ENCODE measurements at regions not wholly inside any gene's neighbourhood (a gene's known extent, or its start where the extent isn't known, plus 50 kb on each side); places are given as distances from the start of the nearest gene placed in this dataset.

DNA sequence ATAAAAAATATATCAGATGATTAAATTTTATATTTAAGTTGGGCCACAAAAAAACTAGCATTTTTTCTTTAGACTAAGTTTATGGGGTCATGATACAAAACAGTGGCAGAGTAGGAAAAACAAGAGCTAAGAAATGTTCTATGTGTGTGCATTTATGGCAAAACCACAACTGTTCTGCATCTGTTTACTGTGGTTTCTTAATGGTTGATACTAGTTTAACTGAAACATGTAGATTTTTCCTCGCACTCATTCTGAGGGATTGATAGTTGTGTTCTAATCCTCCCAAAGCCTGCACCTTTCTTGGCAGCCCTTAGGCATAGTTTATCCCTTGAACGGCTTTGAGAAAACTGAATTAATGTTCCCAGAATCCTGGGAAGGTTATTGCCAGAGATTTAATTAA lies 66.6 kb upstream of the PHYHIPL start:
- WGBS, 2 donors: 51 to 56% methylated on average over 2 of the region's 2 CpGs
- DNase-seq (no peak), ATAC-seq (ENCODE audit: low FRiP score) (no peak)
- Histone ChIP-seq H3K4me1 (ENCODE audit: control insufficient read depth in 1 of 2, insufficient read depth in 2 of 2, low read length in 2 of 2) (no peaks in the 10 kb centered on the region), H3K4me3 (ENCODE audit: low read length in 2 of 2) (no peak overlapping the region), H3K27ac (ENCODE audit: low read depth in 1 of 2, low read length in 2 of 2) (no peak overlapping the region), H3K27me3 (ENCODE audit: control insufficient read depth in 1 of 2, insufficient read depth in 2 of 2, low read length in 1 of 2) (no peaks in the 10 kb centered on the region), H3K9me3 (ENCODE audit: control insufficient read depth, low read length) (no peaks in the 10 kb centered on the region), H3K36me3 (ENCODE audit: control insufficient read depth in 1 of 2, insufficient read depth in 2 of 2, low read length in 1 of 2) (no peaks in the 10 kb centered on the region)
- intact Hi-C loops (cut with DNase I): no loop called here

DNA sequence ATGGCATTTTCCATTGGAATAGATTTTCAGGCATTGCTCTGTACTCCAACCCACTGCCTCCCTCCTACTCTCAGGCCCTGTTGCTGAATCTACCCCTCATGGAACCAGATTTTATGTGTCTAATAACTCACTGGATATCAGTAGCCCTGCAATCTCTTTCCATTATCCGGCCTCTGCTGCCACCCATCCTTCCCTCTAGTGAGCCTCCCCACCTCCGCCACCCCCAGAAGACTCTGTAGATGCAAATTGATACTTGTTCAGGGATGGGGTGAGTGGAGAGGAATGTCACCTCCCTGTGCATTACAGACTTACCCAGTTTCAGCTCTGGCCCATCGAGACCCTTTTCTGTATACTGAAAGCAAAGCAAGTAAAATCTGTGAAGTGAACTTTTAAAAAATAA lies 52.3 kb upstream of the PHYHIPL start:
- H3K27me3 ChIP-seq (ENCODE audit: control insufficient read depth in 1 of 2, insufficient read depth in 2 of 2, low read length in 1 of 2): no peaks in the 10 kb centered on the region
- WGBS, 2 donors: 99% methylated on average over 3 of the region's 3 CpGs
- intact Hi-C loops (cut with DNase I): no loop called here
- DNase-seq (no peak), ATAC-seq (ENCODE audit: low FRiP score) (no peak)
- no peaks in the 10 kb centered on the region for H3K36me3 ChIP-seq (ENCODE audit: control insufficient read depth in 1 of 2, insufficient read depth in 2 of 2, low read length in 1 of 2)
- H3K4me3 ChIP-seq (ENCODE audit: low read length in 2 of 2): no peak overlapping the region
- H3K27ac ChIP-seq (ENCODE audit: low read depth in 1 of 2, low read length in 2 of 2): no peak overlapping the region
- peaks cover 0 to 4% of the 10 kb centered on the region in 2 donors for H3K4me1 ChIP-seq (ENCODE audit: control insufficient read depth in 1 of 2, insufficient read depth in 2 of 2, low read length in 2 of 2)
- H3K9me3 ChIP-seq (ENCODE audit: control insufficient read depth, low read length): no peaks in the 10 kb centered on the region

DNA sequence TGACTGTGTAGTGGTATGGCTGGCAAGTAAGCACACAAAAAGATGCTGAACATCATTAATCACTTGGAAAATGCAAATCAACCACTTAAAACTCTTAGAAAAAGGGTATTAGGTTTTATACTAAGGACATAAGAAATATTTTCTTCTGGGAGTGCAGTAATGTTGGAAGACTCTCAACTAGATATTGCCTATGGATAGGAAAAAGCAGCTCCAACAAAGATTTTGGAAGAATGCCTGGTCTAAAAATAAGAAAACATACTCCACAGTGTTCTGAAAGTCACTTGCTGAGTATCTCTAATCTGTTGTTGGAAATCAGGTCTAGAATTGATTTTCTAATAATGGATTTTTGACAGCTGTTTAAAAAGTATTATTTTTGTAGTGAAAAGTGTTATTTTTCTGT lies 50.8 kb upstream of the PHYHIPL start:
- intact Hi-C loops (cut with DNase I): no loop called here
- ATAC-seq (ENCODE audit: low FRiP score) (no peak), DNase-seq (no peak)
- no peaks in the 10 kb centered on the region for H3K9me3 ChIP-seq (ENCODE audit: control insufficient read depth, low read length)
- no peak overlapping the region for H3K27ac ChIP-seq (ENCODE audit: low read depth in 1 of 2, low read length in 2 of 2)
- peaks cover 0 to 4% of the 10 kb centered on the region in 2 donors for H3K4me1 ChIP-seq (ENCODE audit: control insufficient read depth in 1 of 2, insufficient read depth in 2 of 2, low read length in 2 of 2)
- H3K36me3 ChIP-seq (ENCODE audit: control insufficient read depth in 1 of 2, insufficient read depth in 2 of 2, low read length in 1 of 2): no peaks in the 10 kb centered on the region
- H3K4me3 ChIP-seq (ENCODE audit: low read length in 2 of 2): no peak overlapping the region
- H3K27me3 ChIP-seq (ENCODE audit: control insufficient read depth in 1 of 2, insufficient read depth in 2 of 2, low read length in 1 of 2): no peaks in the 10 kb centered on the region

DNA sequence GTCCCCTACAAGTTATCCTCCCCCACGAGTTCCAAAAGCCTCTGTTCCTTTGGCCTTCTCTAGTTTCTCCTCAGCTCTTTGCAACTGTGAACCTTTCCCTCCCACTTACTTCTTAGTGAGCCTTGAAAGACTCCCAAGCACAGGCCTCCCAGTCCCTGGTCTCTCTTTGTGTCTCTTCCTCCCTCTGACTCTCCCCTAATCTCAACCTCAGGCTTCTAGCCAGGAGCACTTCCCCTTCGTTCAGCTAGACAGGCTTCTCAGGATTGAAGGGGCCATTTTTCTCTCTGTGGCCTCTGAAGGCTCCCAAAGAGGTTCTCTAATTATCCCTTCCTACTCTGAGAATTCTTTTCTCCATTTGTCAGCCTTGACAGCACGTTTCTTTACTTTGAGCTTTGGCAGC lies 50.2 kb upstream of the PHYHIPL start:
- Histone ChIP-seq H3K27me3 (ENCODE audit: control insufficient read depth in 1 of 2, insufficient read depth in 2 of 2, low read length in 1 of 2) (no peaks in the 10 kb centered on the region), H3K4me3 (ENCODE audit: low read length in 2 of 2) (no peak overlapping the region), H3K27ac (ENCODE audit: low read depth in 1 of 2, low read length in 2 of 2) (no peak overlapping the region), H3K4me1 (ENCODE audit: control insufficient read depth in 1 of 2, insufficient read depth in 2 of 2, low read length in 2 of 2) (peaks cover 0 to 4% of the 10 kb centered on the region in 2 donors), H3K9me3 (ENCODE audit: control insufficient read depth, low read length) (no peaks in the 10 kb centered on the region), H3K36me3 (ENCODE audit: control insufficient read depth in 1 of 2, insufficient read depth in 2 of 2, low read length in 1 of 2) (no peaks in the 10 kb centered on the region)
- ATAC-seq (ENCODE audit: low FRiP score): no peak
- whole genome bisulfite sequencing, 2 donors: 33 to 44% methylated on average over 3 of the region's 3 CpGs
- intact Hi-C loops (cut with DNase I): no loop called here
- DNase-seq: no peak

Measured in aorta (tissue), 5 donors.